ENCODE measurements at regions not wholly inside any gene's neighbourhood (a gene's known extent, or its start where the extent isn't known, plus 50 kb on each side); places are given as distances from the start of the nearest gene placed in this dataset.

DNA sequence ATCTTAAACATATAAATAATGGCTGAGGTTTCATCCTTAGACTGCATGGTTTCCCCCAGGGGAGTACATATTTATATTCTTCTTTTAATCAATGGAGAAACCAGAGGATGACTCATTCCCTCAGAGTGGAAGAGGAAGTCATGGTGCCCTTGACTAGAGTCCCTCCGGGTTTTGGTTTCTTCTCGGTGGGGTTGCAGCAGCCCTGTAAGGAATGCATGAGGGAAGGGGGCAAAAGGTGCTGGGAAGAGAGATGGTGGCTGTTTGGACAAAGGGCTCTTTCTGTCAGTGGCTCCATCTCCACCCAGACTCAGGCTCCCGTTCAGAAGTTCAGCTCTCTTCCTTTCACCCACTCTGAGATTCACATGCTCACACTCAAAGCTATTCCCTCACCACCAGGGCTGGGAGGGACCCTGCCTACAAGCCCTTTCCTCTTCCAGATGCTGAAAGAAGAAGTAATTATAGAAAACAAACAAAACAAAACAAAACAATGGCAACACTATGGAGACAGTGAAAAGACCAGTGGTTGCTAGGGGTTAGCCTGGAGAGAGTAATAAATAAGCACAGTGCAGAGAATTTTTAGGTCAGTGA lies 129.8 kb upstream of the IL12B start:
- TF ChIP-seq CTCF (IDR thresholded peaks at IDR 0.05; ENCODE audit: borderline replicate concordance, insufficient read depth, low read depth, low read length): no peak
- H3K4me3 ChIP-seq (ENCODE audit: low read depth, low read length): peak overlapping the region; percentile 15

DNA sequence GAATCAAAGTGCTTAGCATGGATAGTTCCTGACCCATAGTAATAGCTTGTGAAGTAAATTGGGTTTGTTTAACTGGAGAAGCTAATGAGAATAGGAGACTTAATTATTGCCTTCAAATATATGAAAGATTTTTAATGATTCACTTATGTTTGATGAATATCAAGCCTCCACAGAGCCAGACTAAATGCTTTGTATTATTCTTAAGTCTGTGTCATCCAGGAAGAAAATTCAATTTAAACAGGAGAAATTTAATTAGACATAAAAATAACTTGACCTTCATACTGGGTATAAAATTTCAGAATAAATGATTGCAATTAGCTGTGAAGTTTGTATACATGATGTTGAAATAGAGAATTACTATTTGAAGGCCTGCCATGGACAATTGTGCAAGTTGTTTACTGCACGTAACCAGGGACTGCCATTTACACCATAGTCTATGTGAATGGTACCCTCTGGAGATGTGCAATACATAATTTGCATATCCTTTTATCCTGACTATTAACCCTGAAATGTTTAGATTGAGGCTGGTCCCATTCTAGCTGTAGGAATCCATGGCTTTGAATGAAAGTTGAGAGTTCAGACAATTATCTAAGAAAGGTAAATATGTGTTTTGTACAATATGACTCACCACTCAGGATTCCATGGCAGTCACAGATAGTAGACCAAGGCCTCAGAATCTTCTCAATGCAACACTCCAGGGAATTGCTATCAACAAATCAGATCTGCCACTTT lies 133.5 kb upstream of the IL12B start:
- no peak overlapping the region for H3K4me3 ChIP-seq (ENCODE audit: low read depth, low read length)
- no peak for TF ChIP-seq CTCF (IDR thresholded peaks at IDR 0.05; ENCODE audit: borderline replicate concordance, insufficient read depth, low read depth, low read length)

GRCh38 chr5:159465604-159466003 lies 135.3 kb upstream of the IL12B start:
- no peak overlapping the region for H3K4me3 ChIP-seq (ENCODE audit: low read depth, low read length)
- no peak for TF ChIP-seq CTCF (IDR thresholded peaks at IDR 0.05; ENCODE audit: borderline replicate concordance, insufficient read depth, low read depth, low read length)

DNA sequence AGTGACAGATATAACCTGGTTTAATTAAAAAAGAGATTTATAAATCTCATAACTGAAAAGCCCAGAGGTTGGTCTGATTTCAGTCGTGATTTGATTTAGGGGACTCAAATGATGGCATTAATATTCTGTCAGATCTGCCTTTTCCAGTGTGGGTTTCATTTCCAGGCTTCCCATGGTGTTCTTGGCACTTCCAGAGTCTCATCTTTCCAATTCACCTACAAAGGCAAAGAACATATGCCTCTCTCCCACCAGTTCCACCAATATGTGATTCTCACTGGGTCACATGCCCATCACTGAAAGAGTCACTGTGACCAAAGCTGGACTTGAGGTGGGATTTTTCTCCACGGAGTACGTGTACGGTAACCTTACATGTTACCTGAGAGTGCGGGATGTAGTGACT lies 137.4 kb upstream of the IL12B start:
- no peak for TF ChIP-seq CTCF (IDR thresholded peaks at IDR 0.05; ENCODE audit: borderline replicate concordance, insufficient read depth, low read depth, low read length)
- no peak overlapping the region for H3K4me3 ChIP-seq (ENCODE audit: low read depth, low read length)

DNA sequence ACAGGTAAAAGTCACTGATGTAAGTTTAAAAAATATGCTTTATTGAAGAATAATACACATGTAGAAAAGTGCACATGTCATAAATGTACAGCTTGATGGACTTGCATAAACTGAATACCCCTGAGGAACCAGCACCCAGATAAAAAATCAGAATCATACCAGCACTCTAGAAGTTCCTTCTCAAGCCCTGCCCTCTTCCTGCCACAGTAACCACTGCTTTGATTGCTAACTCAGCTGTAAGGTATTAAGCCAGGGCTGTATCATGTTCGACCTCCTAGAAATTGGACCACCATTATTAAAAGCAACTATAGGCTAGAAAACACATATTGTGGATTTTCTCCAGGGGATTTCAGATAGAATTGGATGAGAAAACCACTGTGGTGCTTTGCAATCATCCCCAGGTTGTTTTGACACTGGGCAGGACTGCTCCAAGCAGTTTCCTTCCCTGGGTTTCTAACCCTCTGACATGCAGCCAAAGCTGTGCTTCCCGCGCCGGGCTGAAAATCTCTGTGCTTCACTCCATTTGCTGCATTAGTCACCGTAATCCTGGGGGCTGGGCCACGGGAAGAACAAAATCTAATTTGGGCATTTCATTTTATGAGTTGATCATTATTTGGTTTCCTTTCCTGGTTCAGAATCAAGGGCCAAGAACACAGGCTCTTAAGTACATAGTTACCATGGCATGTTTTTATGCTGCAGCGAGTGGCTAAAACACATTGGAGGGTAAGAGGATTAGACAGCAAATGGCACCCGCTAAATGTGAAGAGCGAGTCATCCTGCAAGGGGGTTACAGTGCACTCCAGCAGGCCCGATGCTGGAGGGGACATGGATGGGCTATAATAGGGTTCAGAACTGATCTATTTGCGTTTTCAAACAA lies 139.4 kb upstream of the IL12B start:
- H3K4me3 ChIP-seq (ENCODE audit: low read depth, low read length): no peak overlapping the region
- no peak for TF ChIP-seq CTCF (IDR thresholded peaks at IDR 0.05; ENCODE audit: borderline replicate concordance, insufficient read depth, low read depth, low read length)

GRCh38 chr5:159471904-159472303 lies 141.6 kb upstream of the IL12B start:
- TF ChIP-seq CTCF (IDR thresholded peaks at IDR 0.05; ENCODE audit: borderline replicate concordance, insufficient read depth, low read depth, low read length): no peak

More at GRCh38 chr5:159471904-159472303, 141.6 kb upstream of the IL12B start:
- no peak overlapping the region for H3K4me3 ChIP-seq (ENCODE audit: low read depth, low read length)
